GM21423 (cell line): ENCODE measurements at regions not wholly inside any gene's neighbourhood (a gene's known extent, or its start where the extent isn't known, plus 50 kb on each side); places are given as distances from the start of the nearest gene placed in this dataset.

Experiments
- ATAC-seq: cut with Tn5 transposase; IDR thresholded peaks from one replicate; pipeline ENCODE4 v1.9.1; 2021; ENCODE audit warnings: mild to moderate bottlenecking, moderate library complexity; ENCODE audit not compliant: unreplicated experiment

GRCh38 chr2:226018641-226019040 is 619.1 kb downstream of the NYAP2 start:
- no peak for ATAC-seq

- ATAC-seq, result no peak
Measured at GRCh38 chr2:226017537-226017936, 618.0 kb downstream of the NYAP2 start.

DNA sequence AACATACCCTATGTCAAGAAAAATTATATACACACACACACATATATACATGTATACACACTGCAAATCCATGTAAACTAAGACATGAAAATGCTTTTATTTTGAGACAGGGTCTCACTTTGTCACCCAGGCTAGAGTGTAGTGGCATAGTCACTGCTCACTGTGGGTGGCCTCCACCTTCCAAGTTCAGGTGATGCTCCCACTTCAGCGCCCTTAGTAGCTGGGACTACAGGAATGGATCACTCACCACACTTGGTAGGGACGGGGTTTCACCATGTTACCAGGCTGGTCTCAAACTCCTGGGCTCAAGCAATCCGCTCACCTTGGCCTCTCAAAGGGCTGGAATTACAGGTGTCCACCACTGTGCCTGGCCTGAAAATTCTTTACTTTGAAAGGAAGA is 617.6 kb downstream of the NYAP2 start:
- no peak for ATAC-seq

- ATAC-seq, result no peak
Measured at GRCh38 chr2:226011716-226012450, 612.4 kb downstream of the NYAP2 start.

DNA sequence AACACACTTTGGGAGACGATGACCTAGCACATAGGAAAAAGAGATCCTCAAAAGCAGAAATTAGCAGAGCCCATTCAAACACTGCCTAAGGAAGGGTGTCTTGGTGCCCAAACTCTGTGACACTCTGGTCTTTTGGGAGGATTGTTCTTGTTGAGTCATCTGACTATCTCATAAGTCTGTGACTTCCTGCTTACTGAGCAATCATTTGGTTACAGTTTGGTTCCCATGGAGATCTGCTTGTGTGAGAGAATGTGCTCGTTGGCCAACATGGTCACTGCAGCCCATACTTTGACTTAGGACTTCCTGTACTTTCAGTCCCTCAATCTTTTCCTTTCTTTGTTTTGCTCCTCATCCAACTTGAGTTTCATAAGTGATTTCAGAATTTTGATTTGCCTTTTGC is 602.9 kb downstream of the NYAP2 start:
- ATAC-seq, result no peak

DNA sequence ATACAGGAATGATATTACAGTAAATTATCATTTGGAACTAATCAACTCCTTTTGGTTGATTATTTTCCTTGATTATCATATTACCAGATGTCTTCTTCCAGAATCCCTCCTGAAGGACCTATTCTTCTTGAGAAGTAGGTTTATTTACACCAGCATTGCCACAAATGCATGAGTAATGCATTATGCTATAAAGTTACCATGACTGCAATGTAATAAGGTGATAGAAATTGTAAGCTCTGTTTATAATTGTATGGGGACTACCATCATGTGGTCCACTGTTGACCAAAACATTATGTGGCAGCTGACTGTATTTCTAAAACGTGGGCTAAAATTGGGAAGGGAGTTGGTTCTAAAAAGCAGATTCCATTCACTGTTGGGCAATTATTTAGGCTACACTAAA is 602.2 kb downstream of the NYAP2 start:
- no peak for ATAC-seq

DNA sequence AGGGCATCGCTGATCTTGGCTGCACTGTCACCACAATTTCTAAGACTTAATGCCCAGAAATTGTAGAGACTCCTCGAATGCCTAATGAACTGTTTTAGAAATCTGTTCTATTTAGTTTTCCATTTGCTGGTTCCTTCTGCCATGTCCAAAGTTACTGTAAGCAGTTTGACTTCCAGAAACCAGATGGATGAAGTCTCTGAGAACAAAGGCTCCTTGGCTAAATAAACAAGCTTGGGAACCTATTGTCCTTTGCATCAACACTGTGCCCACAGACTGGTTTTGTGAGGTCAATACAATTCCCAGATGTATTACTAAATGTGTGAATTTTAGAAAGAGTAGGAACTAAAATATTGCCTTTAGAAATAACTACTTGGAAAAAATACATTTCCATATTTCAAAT is 600.2 kb downstream of the NYAP2 start:
- ATAC-seq, result no peak

DNA sequence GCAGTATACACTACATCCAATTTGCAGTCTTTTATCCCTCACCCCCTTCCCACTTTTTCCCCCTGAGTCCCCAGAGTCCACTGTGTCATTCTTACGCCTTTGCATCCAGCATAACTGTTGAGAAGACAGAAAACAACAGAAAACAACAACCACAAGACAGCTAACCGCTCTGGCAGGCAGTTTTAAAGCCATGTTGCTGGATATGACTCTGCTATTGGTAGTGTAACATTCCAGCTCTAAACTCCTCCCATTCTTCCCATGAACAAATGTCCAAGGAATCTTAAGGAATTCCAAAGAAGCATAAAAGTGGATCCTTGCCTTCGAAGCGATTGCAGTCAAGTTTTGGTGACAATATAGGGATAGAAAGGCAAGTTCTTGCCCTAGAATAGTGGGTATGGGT is 599.1 kb downstream of the NYAP2 start:
- no peak for ATAC-seq

GRCh38 chr2:225998116-225998515 is 598.6 kb downstream of the NYAP2 start:
- ATAC-seq, result no peak

GRCh38 chr2:225996462-225996828 is 596.9 kb downstream of the NYAP2 start:
- no peak for ATAC-seq

GRCh38 chr2:225995796-225996461 is 596.4 kb downstream of the NYAP2 start:
- ATAC-seq, result no peak

DNA sequence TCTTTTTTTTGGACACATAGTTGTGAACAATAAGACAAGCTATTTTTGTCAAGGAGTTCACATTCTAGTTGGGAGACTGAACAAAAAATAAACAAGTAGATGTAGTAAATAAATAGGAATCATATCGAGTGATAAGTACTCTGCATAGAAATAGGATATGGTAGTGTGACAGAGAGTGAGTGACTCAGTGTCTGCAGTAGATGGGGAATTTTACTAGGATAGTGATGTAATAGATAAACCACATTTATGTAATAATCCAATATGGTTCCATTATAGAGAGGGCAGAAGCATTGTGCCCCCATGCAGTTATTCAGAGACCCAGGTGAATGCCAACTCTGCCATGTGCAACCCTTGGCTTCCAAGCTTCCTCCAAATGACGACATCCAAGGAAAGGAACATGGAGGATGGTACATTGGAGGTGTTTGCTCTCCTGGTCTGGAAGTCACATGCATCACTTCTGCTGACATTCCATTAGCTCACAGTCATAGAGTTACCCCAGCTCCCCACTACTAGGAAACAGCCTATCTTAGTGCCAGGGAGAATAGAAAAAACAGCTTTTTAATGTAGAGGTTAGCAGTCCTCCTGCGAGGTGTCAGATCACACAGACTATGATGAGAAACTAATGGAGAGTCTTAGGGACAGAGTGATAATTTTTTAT is 595.4 kb downstream of the NYAP2 start:
- no peak for ATAC-seq

GRCh38 chr2:225993430-225993829 is 593.9 kb downstream of the NYAP2 start:
- no peak for ATAC-seq

DNA sequence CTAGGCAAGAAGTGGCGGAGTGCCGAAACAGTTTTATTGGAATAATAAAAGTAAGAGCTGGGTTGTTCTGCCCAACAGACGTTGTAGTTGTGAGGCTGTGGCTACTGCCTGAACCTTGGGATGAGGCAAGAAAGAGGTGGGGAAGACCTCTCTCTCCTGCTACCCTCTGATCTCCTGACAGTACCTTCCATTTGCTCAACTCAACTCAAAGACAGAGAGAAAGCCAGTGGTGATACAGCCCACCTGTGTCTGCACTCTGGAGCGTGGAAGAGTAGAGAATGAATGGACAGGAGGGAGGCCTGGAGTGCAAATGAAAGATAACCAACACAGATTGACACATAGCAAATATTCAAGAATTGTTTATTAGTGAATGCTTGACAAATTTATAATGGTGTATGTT is 590.3 kb downstream of the NYAP2 start:
- ATAC-seq, result no peak

DNA sequence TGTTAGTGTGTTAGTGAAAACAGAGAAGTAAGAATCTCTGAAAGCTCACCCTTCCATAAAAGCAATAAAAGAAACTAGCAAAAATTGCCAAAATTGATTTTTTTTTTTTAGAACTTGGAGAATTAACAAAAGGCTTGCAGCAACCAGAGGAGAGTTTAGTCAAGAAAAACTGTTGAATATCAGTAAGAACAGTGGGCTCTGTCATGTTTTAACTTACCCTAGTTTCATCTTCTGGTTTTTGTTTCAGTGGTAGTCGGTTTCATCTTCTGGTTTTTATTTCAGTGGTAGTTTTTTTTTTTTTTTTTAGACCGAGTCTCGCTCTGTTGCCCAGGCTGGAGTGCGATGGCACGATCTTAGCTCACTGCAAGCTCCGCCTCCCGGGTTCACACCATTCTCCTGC is 580.9 kb downstream of the NYAP2 start:
- ATAC-seq, result no peak

GRCh38 chr2:225971433-225971832 is 571.9 kb downstream of the NYAP2 start:
- ATAC-seq, result no peak

- ATAC-seq, result no peak
Measured at GRCh38 chr2:225948903-225949302, 549.4 kb downstream of the NYAP2 start.

DNA sequence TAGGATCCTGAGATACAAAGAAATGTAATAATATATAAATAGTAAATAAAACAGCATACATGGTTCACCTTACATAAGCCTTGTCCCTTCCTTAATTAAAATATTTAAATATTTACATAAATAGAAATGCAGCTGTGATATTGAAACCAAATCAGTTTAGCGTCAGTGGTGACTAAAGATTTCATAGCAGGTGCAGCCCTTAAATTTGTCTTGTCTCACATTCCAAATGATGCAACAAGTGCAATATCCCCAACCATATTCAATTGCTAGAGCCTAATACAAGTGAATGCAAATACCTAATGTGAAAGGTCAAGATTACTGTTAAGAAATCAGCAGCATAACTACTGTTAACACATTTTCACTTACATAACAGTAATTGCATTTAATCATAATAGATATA is 539.5 kb downstream of the NYAP2 start:
- ATAC-seq, result no peak

- ATAC-seq, result no peak
Measured at GRCh38 chr2:225937625-225938187, 538.2 kb downstream of the NYAP2 start.

- ATAC-seq, result no peak
Measured at GRCh38 chr2:225932811-225933413, 533.4 kb downstream of the NYAP2 start.

GRCh38 chr2:225930687-225931086 is 531.2 kb downstream of the NYAP2 start:
- ATAC-seq, result no peak
